Endothelial cell (in vitro differentiated cells): ENCODE measurements at regions not wholly inside any gene's neighbourhood (a gene's known extent, or its start where the extent isn't known, plus 50 kb on each side); places are given as distances from the start of the nearest gene placed in this dataset.

Experiments used
- DNase-seq: peaks from one replicate; pipeline ENCODE4 v3.0.0; 2021; ENCODE audit warnings: low spot score
- H3K27ac Mint-ChIP-seq: one replicate; pipeline ENCODE4 v1.8.0; 2021; ENCODE audit warnings: mixed read lengths, inconsistent platforms; ENCODE audit not compliant: unreplicated experiment
- H3K27me3 Mint-ChIP-seq: one replicate; pipeline ENCODE4 v1.8.0; 2021; ENCODE audit warnings: mild to moderate bottlenecking, moderate library complexity, mixed read lengths, inconsistent platforms; ENCODE audit not compliant: unreplicated experiment
- H3K36me3 Mint-ChIP-seq: one replicate; pipeline ENCODE4 v1.8.0; 2021; ENCODE audit warnings: mild to moderate bottlenecking, low read depth, mixed read lengths, inconsistent platforms; ENCODE audit not compliant: unreplicated experiment
- H3K4me1 Mint-ChIP-seq: one replicate; pipeline ENCODE4 v1.8.0; 2021; ENCODE audit warnings: mild to moderate bottlenecking, mixed read lengths, inconsistent platforms; ENCODE audit not compliant: unreplicated experiment
- H3K4me3 Mint-ChIP-seq: one replicate; pipeline ENCODE4 v1.8.0; 2021; ENCODE audit warnings: mild to moderate bottlenecking, mixed read lengths, inconsistent platforms; ENCODE audit not compliant: unreplicated experiment
- H3K9me3 Mint-ChIP-seq: one replicate; pipeline ENCODE4 v1.8.0; 2021; ENCODE audit warnings: mixed read lengths, inconsistent platforms; ENCODE audit not compliant: unreplicated experiment
- TF ChIP-seq, protein P1 (sequence below): fragments of 200-600 bp; sonication (generic); IDR thresholded peaks from one replicate; pipeline ENCODE4 v1.5.0; 2021; ENCODE audit warnings: antibody characterized with exemption; ENCODE audit not compliant: unreplicated experiment

DNA sequence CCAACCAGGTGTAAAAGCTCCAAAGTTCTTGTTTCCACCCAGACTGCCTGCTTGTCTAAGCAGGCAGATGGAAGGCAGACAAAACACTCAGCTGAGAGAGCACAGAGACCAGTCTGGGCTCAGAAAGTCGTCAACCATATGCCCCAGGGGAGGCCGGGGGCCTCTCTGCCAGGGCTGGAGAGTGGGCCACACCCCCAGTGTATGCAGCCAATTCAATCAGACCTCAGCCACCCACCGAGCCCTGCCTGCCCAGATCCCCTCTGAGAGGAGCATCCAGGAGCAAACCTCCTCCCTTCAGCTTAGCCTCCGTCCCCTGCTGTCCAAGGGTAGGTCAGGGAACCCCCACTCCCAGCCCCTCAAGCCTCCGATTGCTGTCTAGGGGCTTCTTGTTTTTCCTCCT is 196.3 kb downstream of the LSM5 start:
- Mint-ChIP-seq H3K4me3 (no peak overlapping the region), H3K9me3 (no peaks in the 10 kb centered on the region), H3K4me1 (no peaks in the 10 kb centered on the region), H3K36me3 (no peaks in the 10 kb centered on the region), H3K27ac (no peak overlapping the region), H3K27me3 (peaks cover 6% of the 10 kb centered on the region)
- TF ChIP-seq, protein P1, sequence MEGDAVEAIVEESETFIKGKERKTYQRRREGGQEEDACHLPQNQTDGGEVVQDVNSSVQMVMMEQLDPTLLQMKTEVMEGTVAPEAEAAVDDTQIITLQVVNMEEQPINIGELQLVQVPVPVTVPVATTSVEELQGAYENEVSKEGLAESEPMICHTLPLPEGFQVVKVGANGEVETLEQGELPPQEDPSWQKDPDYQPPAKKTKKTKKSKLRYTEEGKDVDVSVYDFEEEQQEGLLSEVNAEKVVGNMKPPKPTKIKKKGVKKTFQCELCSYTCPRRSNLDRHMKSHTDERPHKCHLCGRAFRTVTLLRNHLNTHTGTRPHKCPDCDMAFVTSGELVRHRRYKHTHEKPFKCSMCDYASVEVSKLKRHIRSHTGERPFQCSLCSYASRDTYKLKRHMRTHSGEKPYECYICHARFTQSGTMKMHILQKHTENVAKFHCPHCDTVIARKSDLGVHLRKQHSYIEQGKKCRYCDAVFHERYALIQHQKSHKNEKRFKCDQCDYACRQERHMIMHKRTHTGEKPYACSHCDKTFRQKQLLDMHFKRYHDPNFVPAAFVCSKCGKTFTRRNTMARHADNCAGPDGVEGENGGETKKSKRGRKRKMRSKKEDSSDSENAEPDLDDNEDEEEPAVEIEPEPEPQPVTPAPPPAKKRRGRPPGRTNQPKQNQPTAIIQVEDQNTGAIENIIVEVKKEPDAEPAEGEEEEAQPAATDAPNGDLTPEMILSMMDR: no peak
- DNase-seq: no peak

DNA sequence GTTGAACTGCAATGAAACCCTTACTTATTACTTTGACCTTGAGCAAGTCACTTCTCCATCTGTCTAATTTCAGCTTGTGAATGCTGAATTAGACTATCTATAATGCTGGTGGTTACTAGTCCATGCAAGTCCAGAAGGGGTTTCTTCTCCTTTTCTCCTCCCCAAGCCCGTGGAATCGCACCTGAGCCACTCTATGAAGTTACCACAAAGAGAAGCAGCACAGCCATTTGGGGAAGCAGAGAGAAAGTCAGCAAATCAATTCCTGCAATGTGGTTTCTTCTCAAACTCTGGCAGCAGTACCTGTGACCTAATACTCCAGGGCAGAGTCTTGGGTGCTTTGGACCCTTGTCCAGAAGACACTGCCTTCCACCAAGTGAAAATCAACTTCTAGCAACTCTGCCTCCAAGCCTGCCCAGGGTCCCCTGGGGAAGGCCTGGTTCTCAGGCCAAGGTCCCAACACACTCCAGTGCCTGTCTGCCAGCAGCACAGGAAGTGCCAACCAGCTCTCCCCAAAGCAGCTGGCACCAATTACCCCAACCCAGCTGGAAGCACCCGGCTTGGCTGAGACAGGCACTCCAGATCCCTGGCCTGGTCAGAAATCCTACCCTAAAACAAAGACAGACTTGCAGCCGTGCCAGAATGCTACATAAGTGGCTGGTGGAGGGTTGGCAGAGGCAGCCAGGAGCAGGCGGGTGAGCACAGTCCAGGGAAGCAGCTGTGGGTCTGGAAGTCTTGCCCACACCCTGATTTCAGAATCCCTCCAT is 200.3 kb downstream of the LSM5 start:
- no peaks in the 10 kb centered on the region for H3K36me3 Mint-ChIP-seq
- DNase-seq: no peak
- no peak overlapping the region for H3K4me3 Mint-ChIP-seq
- no peaks in the 10 kb centered on the region for H3K4me1 Mint-ChIP-seq
- peaks cover 3% of the 10 kb centered on the region for H3K27me3 Mint-ChIP-seq
- H3K9me3 Mint-ChIP-seq: no peaks in the 10 kb centered on the region
- TF ChIP-seq, protein P1: no peak
- no peak overlapping the region for H3K27ac Mint-ChIP-seq

DNA sequence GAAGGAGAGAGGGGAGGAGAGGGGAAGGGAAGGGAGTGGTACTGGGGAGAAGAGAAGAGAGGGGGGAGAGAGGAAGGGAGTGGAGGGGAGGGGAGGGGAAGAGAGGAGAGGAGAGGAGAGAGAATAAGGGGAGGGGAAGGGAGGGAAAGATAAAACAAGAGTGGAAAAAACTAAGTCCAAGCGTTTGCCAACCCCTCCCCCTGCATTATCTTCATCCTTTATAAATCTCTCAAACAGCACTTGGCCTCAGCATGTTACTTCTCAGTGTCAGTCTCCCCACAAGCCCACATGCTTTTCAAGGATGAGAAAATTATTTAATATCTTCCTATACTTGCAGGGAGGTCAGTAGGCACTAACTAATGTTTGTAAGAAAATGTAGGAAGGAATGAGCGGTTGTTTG is 204.5 kb downstream of the LSM5 start:
- Mint-ChIP-seq H3K27ac (no peak overlapping the region), H3K9me3 (no peaks in the 10 kb centered on the region), H3K4me3 (no peak overlapping the region), H3K4me1 (no peaks in the 10 kb centered on the region), H3K27me3 (peaks cover 3% of the 10 kb centered on the region), H3K36me3 (no peaks in the 10 kb centered on the region)
- DNase-seq: no peak
- TF ChIP-seq, protein P1: no peak

DNA sequence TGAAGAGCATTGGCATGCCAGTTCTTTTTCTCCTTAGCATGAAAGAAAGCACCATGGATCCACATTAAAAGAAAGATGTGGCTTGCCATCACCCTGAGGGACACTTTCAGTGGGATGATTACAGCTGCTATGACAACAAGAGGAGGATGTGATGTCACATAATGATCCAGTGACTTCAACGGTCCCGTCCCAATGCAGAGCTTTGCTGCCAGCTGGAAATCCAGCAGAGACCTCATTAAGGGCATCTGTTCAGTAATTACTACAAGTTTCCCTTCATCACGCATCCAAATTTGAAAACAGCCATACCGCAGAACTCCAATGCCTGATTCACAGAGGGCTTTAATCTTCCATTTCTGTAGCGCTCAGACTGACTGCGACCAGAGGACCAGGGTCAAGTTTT is 206.6 kb downstream of the LSM5 start:
- Mint-ChIP-seq H3K4me3 (no peak overlapping the region), H3K36me3 (no peaks in the 10 kb centered on the region)
- no peak for DNase-seq

DNA sequence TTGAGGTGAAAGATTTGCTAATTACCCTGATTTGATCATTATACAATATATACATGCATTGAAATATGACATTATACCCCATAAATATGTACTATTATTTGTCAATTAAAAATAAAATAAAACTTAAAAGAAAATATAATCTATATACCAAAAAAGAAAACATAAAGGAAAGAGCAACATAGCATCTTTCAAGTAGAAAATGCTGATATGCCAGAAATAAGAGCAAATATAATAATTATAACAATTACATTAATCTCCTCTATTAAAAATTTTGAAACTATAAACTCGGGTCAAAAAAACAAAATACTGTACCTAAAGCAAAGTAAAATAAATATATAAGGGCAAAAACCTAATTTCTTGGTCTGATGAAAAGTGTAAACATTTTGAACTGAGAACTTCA is 209.3 kb upstream of the PDE1C start:
- Mint-ChIP-seq H3K27me3 (no peaks in the 10 kb centered on the region), H3K27ac (no peak overlapping the region), H3K36me3 (no peaks in the 10 kb centered on the region)

More for the DNA sequence above, 206.6 kb downstream of the LSM5 start:
- TF ChIP-seq, protein P1: no peak
- Mint-ChIP-seq H3K27ac (no peak overlapping the region), H3K27me3 (no peaks in the 10 kb centered on the region), H3K9me3 (no peaks in the 10 kb centered on the region), H3K4me1 (no peaks in the 10 kb centered on the region)

More for the DNA sequence above, 209.3 kb upstream of the PDE1C start:
- no peak overlapping the region for H3K4me3 Mint-ChIP-seq
- DNase-seq: no peak
- TF ChIP-seq, protein P1: no peak
- H3K4me1 Mint-ChIP-seq: no peaks in the 10 kb centered on the region
- H3K9me3 Mint-ChIP-seq: no peaks in the 10 kb centered on the region
